HG02973 (cell line): ENCODE measurements at regions not wholly inside any gene's neighbourhood (a gene's known extent, or its start where the extent isn't known, plus 50 kb on each side); places are given as distances from the start of the nearest gene placed in this dataset.

Experiments used
- ATAC-seq: cut with Tn5 transposase; IDR thresholded peaks from one replicate; pipeline ENCODE4 v1.9.1; 2021; ENCODE audit warnings: moderate library complexity; ENCODE audit not compliant: unreplicated experiment

DNA sequence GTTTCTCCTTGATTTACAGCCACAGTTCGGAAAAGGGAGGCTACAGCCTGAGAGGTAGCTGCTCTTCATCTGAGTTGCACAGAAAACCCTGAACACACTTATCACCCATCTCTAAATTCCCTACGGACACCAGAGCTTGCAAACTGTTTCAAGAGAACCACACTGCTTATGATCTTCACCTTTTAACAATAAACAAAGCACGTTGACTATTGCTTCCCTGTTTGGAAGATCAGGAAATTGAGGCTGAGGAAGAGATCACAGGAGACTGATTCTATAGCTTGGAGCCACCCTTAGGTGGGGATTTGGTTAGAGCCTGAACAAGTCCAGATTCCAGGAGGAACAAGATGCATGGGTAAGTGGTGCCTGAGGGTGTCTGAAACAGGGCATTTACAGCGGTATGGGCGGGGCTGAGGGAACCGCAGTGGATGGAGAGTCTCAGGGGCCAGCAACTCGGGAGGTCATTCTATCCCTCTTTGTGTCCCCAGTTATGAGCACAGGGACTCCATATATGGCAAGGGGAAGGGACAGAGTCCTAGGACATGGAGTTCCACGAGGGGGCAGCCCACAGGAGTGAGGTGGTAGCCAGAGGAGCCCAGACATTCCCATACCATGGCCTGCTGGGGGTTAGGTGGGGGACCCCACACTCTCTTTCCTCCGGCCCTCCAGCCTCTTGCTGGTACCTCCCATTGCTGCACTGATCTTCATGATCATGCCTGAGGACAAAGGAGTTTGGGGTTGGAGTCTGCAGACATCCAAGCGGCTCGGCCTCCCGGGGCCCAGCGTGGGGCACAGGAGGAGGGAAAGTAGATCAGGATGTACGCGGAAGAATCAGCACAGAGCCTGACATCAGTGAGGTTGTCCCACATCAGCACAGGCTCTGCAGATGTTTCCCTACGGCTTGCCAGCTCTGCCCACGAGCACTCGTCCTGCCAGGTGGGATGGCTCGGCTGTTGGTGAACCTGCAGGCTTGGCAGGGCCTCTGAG lies 162.3 kb upstream of the ZNF536 start:
- no peak for ATAC-seq

DNA sequence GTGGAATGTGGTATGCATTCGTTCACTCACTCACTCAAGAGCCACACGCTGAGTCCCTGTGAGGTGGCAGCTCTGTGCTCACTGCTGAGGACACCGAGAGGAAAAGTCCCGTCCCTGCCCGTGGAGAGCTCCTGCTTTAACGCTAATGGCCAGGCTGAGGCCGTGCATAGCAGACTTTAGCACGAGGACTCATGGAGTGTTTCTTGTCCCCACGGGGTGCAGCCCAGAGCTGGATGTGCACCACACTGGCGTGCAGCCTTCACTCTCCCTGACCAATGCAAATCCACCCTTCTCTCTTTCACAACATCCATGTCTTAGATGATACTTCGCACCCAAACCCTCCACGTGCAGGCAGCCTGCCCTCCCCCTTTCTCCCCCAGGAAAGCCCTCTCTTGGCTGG lies 159.6 kb upstream of the ZNF536 start:
- ATAC-seq, result no peak

DNA sequence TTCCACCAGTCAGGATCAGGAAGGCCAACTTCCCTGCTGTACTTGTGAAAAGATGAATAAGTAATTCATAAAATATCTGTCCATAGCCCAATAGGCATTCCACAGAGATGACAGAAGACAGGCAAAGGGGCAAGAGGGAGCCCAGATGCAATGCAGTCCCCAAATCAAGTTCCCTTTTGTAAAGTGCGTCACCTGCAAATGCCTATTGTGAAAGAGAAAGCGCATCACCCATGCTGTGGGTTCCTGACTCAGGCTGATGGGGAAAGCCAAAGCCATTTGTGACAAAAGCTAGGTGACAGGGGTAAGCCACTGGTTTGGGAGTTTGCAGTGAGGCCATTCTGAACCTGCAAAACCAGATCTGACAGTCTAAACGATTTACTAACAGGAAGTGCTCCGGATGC lies 157.5 kb upstream of the ZNF536 start:
- peak; percentile 71 for ATAC-seq

DNA sequence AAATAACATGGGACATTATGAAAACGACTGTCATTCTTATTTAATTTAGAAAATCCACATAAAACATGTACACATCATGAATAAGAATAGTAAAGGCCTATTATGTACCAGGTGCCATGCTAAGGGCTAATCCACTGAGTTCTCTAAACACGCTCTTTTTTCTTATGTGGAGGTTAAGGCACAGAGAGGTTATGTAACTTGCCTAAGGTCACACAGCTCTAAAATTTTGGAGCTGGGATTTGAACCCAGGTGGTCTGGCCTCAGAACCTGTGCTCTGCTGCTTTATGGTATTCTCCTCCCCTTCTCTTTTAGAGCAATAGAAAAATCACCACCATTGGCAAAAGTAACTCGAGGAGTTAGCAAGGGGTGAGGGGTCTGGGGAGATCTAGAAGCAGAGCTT lies 156.9 kb upstream of the ZNF536 start:
- no peak for ATAC-seq

DNA sequence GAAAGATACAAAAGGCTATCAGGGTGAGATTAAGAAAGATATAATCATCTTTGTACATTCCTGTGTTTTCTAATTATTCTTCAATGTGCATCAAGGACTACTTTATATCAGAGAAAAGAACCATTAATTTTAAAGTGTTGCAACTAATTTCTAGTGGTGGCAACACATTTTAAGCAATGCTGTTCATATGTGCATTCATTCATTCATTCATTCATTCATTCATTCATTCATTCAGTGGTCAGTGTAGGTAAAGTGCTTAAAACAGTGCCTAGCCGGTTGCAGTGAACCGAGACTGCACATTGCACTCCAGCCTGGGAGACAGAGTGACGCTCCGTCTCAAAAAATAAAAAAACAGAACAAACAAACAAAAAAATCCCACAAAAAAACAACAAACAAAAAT lies 155.7 kb upstream of the ZNF536 start:
- ATAC-seq, result no peak

DNA sequence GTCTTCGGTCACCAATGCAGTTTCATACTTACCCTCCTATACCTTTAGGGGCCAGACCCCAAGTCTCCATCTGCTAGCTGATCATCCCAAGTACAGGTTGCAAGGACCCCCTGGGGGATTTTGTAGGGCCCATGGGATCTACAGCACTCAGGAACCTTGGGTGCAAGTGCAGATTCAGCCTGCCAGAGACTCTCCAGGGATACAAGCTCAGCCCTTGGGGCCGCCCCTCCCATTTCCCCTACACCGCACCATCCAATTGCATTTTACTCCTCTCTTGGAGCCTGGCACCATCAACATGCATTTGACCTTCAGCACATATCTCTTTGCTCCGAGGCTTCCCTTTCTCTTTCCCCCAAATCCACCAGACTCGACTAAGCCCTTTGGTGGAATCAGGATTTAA lies 154.7 kb upstream of the ZNF536 start:
- ATAC-seq, result no peak

DNA sequence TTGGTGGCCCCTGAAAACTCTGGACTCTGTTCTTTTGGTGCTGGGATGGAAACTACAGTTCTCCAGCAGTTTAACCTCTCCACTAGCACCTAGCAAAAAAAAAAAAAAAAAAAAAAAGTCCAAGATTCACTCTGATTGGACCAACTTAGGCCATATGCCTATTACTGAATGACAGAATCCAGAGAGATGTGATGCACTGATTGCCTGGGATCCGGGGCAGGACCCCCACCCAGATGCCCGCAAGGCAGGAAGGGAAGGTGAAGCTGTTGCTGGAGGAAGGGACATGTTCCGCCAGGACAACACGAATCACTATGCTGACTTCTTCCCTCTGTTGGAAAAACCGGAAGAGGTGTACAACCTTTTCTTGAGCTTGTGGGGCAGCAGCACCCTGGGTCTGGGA lies 152.5 kb upstream of the ZNF536 start:
- no peak for ATAC-seq

DNA sequence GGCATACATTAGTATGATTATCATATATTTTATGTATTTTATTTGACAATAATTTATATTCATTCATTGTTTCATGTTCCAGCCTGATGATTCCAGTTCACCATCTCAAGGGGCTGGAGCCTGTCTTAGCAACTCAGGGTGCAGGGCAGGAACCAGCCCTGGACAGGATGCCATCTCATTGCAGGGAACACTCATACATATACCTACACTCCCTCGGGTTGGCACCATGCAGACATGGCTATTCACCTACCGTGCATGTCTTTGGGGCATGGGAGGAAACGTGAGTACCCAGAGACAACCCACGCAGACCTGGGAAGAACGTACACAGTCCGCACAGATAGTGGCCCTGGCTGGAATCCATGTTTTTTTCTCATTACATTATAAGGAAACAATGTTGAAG lies 151.0 kb upstream of the ZNF536 start:
- no peak for ATAC-seq

DNA sequence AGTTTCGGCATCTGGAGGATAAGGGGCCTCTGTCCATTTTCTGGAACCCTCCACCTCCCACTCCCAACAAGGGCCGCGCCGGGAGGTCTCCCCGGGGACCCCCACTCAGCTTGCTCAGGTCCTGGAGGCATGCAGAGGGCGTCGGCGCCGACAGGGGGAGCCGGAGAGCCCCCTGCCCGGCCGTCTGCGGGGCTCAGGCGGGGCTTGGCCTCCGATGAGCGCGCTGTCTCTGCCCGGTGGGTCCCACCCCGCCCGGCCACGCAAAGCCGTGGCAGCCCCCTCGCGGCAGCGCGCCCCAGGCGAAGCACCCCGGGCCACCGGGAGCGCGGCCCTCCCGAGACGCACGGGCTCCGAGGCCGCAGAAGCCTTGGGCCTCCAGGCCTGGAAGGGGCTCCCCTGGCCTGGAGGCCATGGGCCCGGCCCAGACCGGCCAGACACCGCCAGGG lies 149.7 kb upstream of the ZNF536 start:
- no peak for ATAC-seq

DNA sequence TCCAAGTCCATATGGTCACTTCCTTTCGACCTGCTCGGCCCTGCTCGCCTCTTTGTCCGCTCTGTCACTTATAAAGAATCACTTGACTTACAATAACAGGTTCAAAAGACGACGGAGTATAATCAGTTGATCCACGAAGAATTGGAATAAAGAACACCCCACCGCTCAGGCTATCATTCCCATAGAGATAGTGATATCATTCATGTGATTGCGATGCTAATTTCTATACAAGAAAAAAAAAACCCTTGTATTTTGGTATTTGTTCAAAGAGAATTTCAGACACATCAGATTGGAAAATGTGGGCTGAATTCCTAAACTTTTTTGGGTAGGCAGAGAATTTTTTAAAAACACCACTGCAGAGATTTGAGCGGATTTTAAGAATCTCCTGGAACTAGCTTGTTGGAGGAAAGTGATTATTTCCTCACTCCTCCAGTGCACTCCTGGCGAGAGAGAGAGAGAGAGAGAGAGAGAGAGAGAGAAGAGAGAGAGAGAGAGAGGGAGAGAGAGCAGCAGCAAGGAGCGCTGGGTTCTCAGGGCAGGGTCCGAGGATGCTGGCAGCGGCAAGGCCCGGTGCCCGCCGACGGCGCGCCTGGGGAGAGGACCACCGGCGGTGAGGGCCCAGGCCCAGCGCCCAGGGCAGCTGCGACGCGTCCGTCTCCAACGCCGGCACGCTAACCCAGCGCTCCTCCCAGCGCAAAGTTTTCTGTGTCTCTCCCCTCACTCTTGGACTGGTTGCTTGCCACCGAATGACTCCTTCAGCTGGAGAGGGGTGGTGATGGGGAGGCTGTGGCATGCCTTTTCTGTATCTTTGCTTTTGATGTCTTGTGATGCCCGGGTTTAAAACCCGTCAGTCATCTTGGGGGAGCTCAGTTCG lies 149.0 kb upstream of the ZNF536 start:
- ATAC-seq, result no peak

DNA sequence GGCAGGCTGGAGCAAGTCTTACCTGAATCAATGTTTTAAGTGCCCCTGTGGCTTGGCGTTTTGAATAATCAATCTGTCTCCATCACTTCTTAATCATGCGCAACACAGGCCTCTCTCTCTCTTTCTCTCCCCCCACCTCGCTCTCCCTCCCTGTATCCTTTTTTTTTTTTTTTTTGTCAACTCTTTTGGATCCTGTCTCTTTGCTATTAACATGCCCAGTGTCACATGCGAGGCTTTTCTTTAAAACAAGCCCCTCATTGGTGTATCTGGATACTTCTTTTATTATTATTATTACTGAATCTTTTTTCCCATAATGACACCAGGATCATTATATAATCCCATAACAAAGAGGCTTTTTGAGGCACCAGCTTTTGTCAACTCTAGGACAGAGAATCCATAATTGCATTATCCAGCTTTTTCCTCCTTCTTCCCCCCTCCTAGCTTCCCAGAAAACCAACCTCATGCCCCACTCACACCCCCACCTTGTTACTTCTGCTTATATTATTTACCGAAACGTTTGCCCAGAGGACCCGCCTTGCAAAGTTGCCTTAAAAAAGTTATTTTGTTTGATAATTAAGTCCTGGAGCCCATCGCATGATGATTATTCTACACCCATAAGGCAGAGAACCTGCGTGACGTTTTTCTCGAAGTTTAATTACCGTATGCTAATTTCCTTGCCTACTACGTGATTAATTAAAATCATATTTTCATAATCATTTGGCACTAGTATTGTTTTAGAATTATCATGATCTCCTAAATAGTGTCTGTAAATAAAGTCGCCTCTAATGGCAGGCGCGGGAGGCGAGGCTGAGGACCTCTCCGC lies 148.1 kb upstream of the ZNF536 start:
- no peak for ATAC-seq

DNA sequence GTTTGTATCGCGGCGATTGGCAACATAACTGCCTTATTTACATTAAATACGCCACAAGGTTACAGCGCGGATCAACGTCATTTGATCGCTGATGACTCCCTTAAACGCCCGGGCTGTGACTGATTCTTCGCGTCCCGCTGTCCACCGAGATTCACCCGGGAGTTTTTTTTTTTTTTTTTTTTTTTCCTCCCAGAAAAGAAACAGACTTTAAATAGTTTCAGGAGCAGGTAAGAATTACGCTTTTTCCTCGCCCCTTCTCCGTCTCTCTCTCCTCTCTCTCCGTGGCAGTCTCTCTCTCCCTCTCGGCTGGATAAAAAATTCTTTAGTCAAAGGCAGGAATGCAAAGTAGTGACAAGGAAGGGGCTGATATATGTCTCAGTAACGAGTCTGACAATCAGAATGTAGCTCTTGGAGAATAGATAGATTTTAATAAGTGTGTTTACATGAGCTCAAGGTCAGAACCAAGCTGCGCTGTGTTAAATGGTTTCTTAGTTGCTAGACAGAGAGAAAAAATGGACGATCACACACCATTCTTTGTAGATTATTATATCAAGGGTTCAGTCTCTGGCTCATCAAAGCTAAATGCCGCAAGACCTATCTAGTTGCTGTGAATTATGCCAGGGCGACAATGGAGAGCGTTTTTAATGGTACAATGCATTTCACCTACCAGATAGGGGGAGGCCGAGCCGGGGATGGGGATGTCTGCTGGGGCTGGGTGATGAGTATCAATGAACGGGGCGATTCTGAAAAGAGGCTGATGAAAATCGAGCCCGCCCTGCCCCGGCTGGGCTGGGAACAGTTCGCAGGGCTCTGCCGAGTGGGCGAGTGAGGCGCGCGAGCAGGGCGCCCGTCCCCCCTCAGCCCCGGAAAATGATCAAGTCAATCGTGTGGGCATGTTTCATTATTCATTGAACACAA lies 147.2 kb upstream of the ZNF536 start:
- ATAC-seq, result no peak

DNA sequence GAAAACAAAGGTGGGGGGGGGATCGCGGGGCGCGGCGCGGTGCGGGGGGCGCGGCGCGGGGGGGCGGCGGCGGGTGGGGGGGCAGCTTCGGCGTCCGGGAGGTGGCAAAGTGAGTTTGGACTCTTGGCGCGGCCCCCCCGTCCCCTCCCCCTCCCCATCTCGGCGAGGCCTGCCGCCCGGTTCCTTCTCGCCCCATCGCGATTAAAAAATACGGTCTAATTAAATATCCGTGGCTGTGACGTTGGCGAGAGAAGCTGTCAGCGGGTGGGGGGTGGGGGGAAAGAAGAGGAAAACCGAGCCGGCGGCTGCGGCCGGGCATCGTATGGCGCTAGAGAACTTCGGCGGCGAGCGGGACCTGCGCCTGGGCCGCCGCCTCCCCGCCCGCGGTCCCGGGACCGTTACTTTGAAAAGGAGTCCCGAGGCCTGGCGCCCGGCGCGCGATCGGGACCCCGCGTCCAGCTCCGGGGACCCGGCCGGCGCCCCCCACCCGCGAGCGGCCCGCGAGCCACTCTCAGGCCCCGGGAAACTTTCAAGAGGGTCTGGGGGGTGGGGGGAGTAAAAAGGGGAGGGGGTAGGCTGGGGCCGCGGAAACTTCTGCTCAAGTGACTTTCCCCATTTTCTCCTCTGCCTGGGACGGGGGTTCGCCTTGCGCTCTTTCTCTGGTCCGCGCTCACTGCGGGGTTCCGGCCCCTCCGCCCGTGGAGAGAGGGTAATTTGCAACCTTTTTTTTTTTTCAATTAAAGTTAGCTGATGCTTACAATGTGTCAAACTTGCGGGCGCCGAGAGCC lies 146.3 kb upstream of the ZNF536 start:
- ATAC-seq, result no peak

DNA sequence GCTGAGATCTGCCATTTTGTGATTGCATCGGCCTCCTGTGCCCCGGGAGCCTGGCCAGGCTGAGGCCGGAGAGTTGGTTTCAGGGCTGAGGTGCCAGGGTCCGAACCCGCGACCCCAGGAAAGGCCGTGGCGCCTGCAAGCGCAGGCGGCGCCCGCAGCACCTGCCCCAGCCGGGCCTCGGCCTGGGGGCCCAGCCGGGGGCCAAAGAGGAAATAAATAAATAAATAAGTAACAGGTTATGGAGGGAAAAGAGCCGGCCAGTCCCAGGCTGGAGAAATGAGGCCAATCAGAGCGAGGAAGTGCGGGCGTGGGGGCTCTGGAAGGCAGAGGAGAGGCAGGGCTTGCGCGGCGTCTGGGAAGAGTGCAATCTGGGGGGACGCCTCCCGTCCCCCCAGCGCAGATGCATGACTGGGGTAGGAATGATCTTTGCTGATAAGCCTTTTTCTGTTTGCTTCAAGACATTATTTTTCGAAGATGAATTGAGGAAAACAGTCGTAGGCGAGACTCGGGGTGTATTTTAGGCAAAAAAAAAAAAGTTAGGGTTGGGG lies 145.6 kb upstream of the ZNF536 start:
- ATAC-seq, result no peak

DNA sequence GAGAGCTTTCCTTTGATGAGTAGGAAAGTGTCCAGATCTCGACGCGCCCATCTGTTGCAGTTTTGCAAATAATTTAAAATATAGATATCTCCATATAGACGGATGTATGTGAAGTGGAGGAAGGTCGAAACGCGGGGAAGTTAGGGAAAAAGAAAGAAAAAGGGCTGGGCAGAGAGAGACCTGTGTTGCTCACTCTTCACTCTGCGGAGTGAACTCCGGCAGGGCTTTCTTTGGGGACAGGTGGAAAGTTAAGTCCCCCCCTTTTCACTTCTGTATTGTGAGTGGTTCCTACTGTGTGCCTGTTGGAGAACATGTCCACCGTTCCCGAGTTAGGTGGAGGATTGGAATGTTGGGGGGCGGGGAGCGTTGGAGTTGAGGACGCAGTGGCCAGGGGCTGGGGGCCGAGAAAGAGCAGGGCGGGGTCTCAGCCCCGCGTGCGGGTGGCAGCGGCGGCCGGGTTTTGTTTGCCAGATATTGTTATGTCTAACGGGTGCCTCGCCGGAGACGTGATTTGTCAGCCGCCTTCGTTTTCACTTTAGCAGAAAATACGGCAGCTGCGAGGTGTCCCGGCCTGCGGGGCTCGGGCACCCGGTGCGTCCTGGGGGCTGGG lies 145.1 kb upstream of the ZNF536 start:
- peak; percentile 23 for ATAC-seq

DNA sequence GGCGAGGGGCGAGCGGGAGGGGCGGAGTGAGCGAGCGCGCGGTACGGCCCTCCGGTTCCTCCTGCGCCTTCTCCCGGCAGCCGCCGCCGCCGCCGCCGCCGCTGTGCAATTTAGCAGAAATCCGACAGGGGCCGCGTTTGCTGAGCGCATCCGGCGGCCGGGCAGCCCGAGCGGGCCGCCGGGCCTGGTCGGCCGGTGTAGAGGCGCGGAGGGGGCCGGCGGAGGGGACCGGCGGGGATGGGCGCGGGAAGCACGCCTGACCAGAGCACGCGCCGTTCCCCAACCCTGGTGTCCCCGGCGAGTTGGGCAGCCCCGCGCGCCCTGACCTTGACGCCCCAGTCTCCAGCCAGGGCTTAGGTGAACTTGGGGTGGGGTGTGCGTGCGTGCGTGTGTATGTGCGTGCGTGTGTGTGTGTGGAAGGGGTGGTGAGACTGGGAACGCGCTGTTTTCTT lies 144.5 kb upstream of the ZNF536 start:
- ATAC-seq, result peak; percentile 75

DNA sequence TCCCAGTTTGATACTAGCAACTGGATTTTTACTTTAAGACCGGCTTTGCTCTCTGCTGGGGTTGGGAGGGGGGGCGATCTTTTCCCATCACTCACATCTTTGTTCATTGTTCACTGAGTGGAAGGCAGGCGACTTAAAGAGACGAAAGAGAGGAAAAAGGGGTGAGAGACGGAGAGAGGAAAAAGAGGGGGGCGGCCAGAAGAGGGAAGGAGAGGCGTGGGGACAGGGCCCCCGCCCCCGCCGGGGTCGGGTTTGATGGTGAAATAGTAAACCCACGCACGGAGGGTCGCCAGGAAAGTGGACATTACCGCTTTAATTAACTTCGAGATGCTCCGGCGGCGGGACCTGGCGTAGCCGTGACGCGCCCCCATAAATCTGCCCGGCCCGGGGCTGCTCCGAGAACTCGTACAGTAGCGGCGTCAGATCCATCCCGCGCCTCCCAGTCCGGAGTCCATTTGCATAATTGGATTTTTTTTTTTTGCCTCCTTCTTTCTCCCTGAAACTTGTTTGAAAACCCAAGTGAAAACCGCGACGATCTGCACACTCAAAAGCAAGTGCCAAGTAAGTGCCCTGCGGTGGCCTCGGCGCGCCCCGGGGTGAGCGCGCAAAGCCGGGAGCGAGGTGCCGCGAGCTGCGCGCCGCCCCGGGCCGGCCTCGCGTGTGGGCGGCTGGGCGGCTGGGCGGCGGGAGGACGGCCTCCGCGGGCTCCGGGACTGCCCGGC lies 143.9 kb upstream of the ZNF536 start:
- ATAC-seq, result no peak
